ENCODE measurements at regions not wholly inside any gene's neighbourhood (a gene's known extent, or its start where the extent isn't known, plus 50 kb on each side); places are given as distances from the start of the nearest gene placed in this dataset.

GRCh38 chr17:27389542-27390140 is 66.6 kb upstream of the KSR1 start:
- Mint-ChIP-seq H3K36me3 (ENCODE audit: low read depth) (peaks cover 8% of the 10 kb centered on the region), H3K9me3 (peaks cover 9% of the 10 kb centered on the region), H3K4me1 (ENCODE audit: low read depth) (peaks cover 22% of the 10 kb centered on the region), H3K4me3 (no peak overlapping the region), H3K27ac (no peak overlapping the region), H3K27me3 (ENCODE audit: insufficient read depth) (peaks cover 5% of the 10 kb centered on the region)
- TF ChIP-seq CTCF (IDR thresholded peaks at IDR 0.05), result no peak
- no peak for DNase-seq

DNA sequence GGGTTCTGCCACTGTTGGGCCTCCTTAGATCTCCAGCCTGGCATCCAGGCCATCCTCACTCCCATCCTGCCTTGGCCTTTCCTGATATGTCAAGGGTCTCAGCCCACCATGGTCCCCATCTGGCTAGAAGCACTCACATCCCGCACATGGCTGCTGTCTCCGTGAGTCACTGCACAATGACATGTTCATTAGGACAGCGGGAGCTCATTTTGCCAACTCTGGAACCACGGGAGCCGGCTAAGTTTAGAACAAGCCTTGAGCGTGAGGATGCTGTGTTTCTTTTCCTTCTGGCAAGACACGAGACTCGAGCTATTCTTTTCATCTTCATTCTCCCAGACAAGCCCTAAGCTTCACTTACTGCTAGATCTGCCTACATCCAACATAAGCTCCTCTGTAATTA is 65.7 kb upstream of the KSR1 start:
- Mint-ChIP-seq H3K4me3 (no peak overlapping the region), H3K27me3 (ENCODE audit: insufficient read depth) (peaks cover 6% of the 10 kb centered on the region), H3K4me1 (ENCODE audit: low read depth) (peaks cover 17% of the 10 kb centered on the region; the same call in 1 of the 2 replicates), H3K9me3 (peaks cover 17% of the 10 kb centered on the region), H3K27ac (no peak overlapping the region), H3K36me3 (ENCODE audit: low read depth) (peaks cover 15% of the 10 kb centered on the region)
- no peak for DNase-seq
- no peak for TF ChIP-seq CTCF (IDR thresholded peaks at IDR 0.05)

- no peak for TF ChIP-seq CTCF (IDR thresholded peaks at IDR 0.05)
- H3K27ac Mint-ChIP-seq, result no peak overlapping the region
- peaks cover 17% of the 10 kb centered on the region; the same call in 1 of the 2 replicates for H3K4me1 Mint-ChIP-seq (ENCODE audit: low read depth)
- DNase-seq, result no peak
- peaks cover 15% of the 10 kb centered on the region for H3K36me3 Mint-ChIP-seq (ENCODE audit: low read depth)
- H3K4me3 Mint-ChIP-seq, result no peak overlapping the region
- peaks cover 13% of the 10 kb centered on the region for H3K27me3 Mint-ChIP-seq (ENCODE audit: insufficient read depth)
- peaks cover 17% of the 10 kb centered on the region for H3K9me3 Mint-ChIP-seq
Observed at GRCh38 chr17:27391427-27391826, 64.8 kb upstream of the KSR1 start.

GRCh38 chr17:27396045-27396444 is 60.2 kb upstream of the KSR1 start:
- Mint-ChIP-seq H3K36me3 (ENCODE audit: low read depth) (peaks cover 15% of the 10 kb centered on the region), H3K27me3 (ENCODE audit: insufficient read depth) (peaks cover 14% of the 10 kb centered on the region), H3K9me3 (peaks cover 17% of the 10 kb centered on the region), H3K4me1 (ENCODE audit: low read depth) (no peaks in the 10 kb centered on the region; the same call in 1 of the 2 replicates), H3K27ac (no peak overlapping the region), H3K4me3 (no peak overlapping the region)
- TF ChIP-seq CTCF (IDR thresholded peaks at IDR 0.05), result no peak
- no peak for DNase-seq

DNA sequence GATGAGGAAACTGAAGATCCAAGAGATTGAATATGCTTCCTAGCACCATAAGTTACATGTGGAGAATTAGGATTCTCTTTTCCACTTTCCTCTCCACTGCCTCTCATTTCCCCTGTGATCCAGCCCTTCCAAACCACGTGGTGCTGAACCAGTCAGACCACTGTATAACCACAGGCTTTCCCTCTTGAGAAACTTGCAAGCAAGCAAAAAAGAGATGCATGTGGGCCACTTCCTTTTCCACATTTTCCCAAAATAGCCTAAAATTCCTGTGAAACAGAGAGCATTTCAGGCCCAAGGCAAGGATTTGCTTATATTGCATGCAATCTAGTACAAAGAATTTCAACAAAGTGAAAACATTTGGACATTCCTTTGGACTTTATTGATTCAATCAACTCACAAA is 59.3 kb upstream of the KSR1 start:
- peaks cover 15% of the 10 kb centered on the region for H3K36me3 Mint-ChIP-seq (ENCODE audit: low read depth)
- no peak for TF ChIP-seq CTCF (IDR thresholded peaks at IDR 0.05)
- no peaks in the 10 kb centered on the region; the same call in 1 of the 2 replicates for H3K4me1 Mint-ChIP-seq (ENCODE audit: low read depth)
- no peak overlapping the region for H3K4me3 Mint-ChIP-seq
- no peak overlapping the region for H3K27ac Mint-ChIP-seq
- peaks cover 13% of the 10 kb centered on the region for H3K27me3 Mint-ChIP-seq (ENCODE audit: insufficient read depth)
- H3K9me3 Mint-ChIP-seq, result peaks cover 17% of the 10 kb centered on the region
- no peak for DNase-seq

Measured in HFFc6 (cell line).